Pancreas (tissue), 10 donors: ENCODE measurements at regions not wholly inside any gene's neighbourhood (a gene's known extent, or its start where the extent isn't known, plus 50 kb on each side); places are given as distances from the start of the nearest gene placed in this dataset.

Experiments used
- ATAC-seq, 4 donors: fragments of 200-7000 bp; cut with Tn5 transposase; one replicate each; pipeline versions ENCODE4 v1.8.0 to v1.9.1; 2020; ENCODE audit warnings: mild to moderate bottlenecking in 4 of 4, moderate library complexity in 4 of 4
- DNase-seq, 6 donors: peaks; one replicate each; pipeline ENCODE4 v3.0.0-alpha.2; 2020
- FAIRE-seq: peaks from 2 replicates; lab custom pipeline; 2012; peaks lifted over from hg19 to GRCh38; lab: Jason Lieb, UNC
- H3K27ac ChIP-seq, 4 donors: fragments of 200-600 bp; sonication (generic); 1 replicate in 3 of 4; 2 replicates in 1 of 4; pipeline versions ENCODE4 v1.5.0 to v1.8.0; 2020
- H3K27me3 ChIP-seq, 4 donors: fragments of 200-600 bp; one replicate each; pipeline ENCODE4 v1.8.0; 2021
- H3K36me3 ChIP-seq, 3 donors: fragments of 200-600 bp; sonication (generic) in 1 of 3; one replicate each; pipeline versions ENCODE4 v1.5.0 to v1.8.0; 2020 to 2021
- H3K4me1 ChIP-seq, 3 donors: fragments of 200-600 bp; one replicate each; pipeline ENCODE4 v1.8.0; 2021
- H3K4me3 ChIP-seq, 4 donors: fragments of 200-600 bp; sonication (generic) in 2 of 4; one replicate each; pipeline versions ENCODE4 v1.5.0 to v1.8.0; 2020 to 2021
- H3K9me3 ChIP-seq, 4 donors: fragments of 200-600 bp; one replicate each; pipeline ENCODE4 v1.8.0; 2021
- WGBS, 2 donors: extraction: QIAGEN DNeasy Blood & Tissue Kit; methylation state at CpG; one replicate each; pipeline ENCODE4 v1.1.7; 2013; 5-methylcytosine and 5-hydroxymethylcytosine counted together
- intact Hi-C, 3 donors: fragments of 100-400 bp; cut with DNase I; formaldehyde crosslinking; loops; one replicate each; pipeline versions ENCODE4 v1.11.1 to v1.14.2; 2022
- TF ChIP-seq, protein P1 (sequence below), 4 donors: fragments of 200-600 bp; sonication (generic) in 3 of 4; IDR thresholded peaks; one replicate each; pipeline versions ENCODE4 v1.5.0 to v1.8.0; 2021; ENCODE audit warnings: antibody characterized with exemption in 4 of 4
- donor health status: healthy with polysubstance abuse.
- donor health status: DM: no; HTN: no; CAD: no; lungs with moderate emphysema.
- donor health status: DM: no; HTN: no; CAD: no.
- donor health status: control.
- donor health status: control.
- donor health status: Bipolar disorder and iron deficiency.
- donor health status: DM: yes; HTN: yes; CAD: no.
- donor health status: DM: no; HTN: no; CAD: no.
- donor health status: DM: no; HTN: no; CAD: no.
- donor health status: DM: yes; HTN: yes; CAD: no.

DNA sequence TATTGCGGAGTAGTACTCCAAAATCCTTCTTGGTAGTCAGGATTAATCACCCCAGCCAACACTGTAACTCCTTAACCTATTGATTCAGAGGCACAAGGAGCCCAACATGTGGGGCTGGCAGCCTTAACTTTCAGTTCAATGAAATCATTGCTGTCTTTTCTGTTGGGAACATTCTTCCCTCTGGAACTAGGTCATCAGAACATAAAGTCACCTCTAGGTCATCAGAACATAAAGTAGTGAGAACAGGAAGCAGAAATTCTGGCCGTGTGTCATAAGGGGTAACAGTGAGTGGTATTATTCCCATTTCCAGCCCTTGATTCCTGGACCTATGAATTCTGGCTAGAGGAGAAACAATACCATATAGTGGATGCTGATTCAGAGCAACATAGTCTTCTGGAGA lies 71.5 kb upstream of the TNIK start:
- Histone ChIP-seq H3K4me1 (no peaks in the 10 kb centered on the region), H3K9me3 (no peaks in the 10 kb centered on the region), H3K27ac (no peak overlapping the region), H3K4me3 (no peak overlapping the region), H3K36me3 (no peaks in the 10 kb centered on the region), H3K27me3 (no peaks in the 10 kb centered on the region)
- 67 to 68% methylated on average over 2 of the region's 2 CpGs for WGBS, 2 donors
- no peak for DNase-seq
- intact Hi-C loops = no loop called here
- TF ChIP-seq, protein P1, sequence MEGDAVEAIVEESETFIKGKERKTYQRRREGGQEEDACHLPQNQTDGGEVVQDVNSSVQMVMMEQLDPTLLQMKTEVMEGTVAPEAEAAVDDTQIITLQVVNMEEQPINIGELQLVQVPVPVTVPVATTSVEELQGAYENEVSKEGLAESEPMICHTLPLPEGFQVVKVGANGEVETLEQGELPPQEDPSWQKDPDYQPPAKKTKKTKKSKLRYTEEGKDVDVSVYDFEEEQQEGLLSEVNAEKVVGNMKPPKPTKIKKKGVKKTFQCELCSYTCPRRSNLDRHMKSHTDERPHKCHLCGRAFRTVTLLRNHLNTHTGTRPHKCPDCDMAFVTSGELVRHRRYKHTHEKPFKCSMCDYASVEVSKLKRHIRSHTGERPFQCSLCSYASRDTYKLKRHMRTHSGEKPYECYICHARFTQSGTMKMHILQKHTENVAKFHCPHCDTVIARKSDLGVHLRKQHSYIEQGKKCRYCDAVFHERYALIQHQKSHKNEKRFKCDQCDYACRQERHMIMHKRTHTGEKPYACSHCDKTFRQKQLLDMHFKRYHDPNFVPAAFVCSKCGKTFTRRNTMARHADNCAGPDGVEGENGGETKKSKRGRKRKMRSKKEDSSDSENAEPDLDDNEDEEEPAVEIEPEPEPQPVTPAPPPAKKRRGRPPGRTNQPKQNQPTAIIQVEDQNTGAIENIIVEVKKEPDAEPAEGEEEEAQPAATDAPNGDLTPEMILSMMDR (IDR thresholded peaks at IDR 0.05) = no peak
- no peak for ATAC-seq
- no peak for FAIRE-seq

- H3K4me1 ChIP-seq = no peaks in the 10 kb centered on the region
- no peak overlapping the region for H3K27ac ChIP-seq
- TF ChIP-seq, protein P1 (IDR thresholded peaks at IDR 0.05) = no peak
- 92 to 95% methylated on average over 2 of the region's 2 CpGs for WGBS, 2 donors
- FAIRE-seq (no peak), DNase-seq (no peak), ATAC-seq (no peak)
- H3K4me3 ChIP-seq = no peak overlapping the region
- H3K27me3 ChIP-seq = no peaks in the 10 kb centered on the region
- no peaks in the 10 kb centered on the region for H3K9me3 ChIP-seq
- intact Hi-C loops = no loop called here
- H3K36me3 ChIP-seq = no peaks in the 10 kb centered on the region
These were observed 67.9 kb upstream of the TNIK start for GRCh38 chr3:171528102-171528501.

DNA sequence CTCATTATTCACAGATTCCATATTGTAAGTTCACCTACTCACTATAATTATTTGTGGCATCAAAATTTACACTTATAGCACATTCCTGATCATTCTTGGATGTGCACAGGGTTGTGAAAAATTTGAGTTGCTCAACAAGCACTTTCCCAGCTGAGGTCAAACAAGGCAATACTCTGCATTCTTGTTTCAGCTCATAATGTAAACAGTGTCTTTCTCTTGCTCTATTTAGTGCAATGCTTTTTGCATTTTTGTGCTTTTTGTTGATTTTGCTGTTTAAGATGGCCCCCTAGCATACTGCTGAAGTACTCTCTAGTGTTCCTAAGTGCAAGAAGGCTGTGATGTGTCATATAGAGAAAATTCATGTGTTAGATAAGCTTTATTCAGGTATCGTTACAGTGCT lies 66.7 kb upstream of the TNIK start:
- WGBS, 2 donors = 84 to 87% methylated on average over 1 of the region's 1 CpG

DNA sequence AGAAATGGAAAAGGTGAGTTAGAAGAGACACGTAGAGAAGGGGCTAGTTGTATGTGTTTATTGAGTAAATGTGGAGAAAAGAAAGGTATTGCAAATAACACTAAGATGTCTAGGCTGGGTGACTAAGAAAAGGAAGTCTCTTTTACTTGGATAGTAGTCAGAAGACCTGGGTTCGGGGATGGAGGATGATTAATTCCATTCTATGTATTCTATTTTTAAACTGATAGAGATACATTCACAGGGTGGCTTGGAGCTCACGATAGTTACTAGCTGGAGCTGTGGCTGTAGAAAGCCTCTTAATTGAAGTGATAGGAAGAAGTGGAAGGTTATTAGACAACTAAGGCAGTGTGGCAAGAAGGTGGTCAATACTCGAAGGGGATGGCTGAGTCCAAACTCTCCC lies 65.9 kb upstream of the TNIK start:
- intact Hi-C loops = no loop called here
- WGBS, 2 donors = 77 to 90% methylated on average over 4 of the region's 4 CpGs
- no peak for FAIRE-seq

More for the DNA sequence above, 66.7 kb upstream of the TNIK start:
- ATAC-seq (no peak), FAIRE-seq (no peak), DNase-seq (no peak)
- TF ChIP-seq, protein P1 (IDR thresholded peaks at IDR 0.05) = no peak
- H3K9me3 ChIP-seq = no peaks in the 10 kb centered on the region
- intact Hi-C loops = no loop called here
- no peaks in the 10 kb centered on the region for H3K36me3 ChIP-seq
- H3K27ac ChIP-seq = no peak overlapping the region
- no peak overlapping the region for H3K4me3 ChIP-seq
- H3K27me3 ChIP-seq = no peaks in the 10 kb centered on the region
- H3K4me1 ChIP-seq = no peaks in the 10 kb centered on the region

GRCh38 chr3:171525437-171525836 lies 65.2 kb upstream of the TNIK start:
- DNase-seq (no peak), FAIRE-seq (no peak), ATAC-seq (no peak)
- Histone ChIP-seq H3K27ac (no peak overlapping the region), H3K9me3 (no peaks in the 10 kb centered on the region), H3K4me1 (no peaks in the 10 kb centered on the region), H3K4me3 (no peak overlapping the region), H3K27me3 (no peaks in the 10 kb centered on the region), H3K36me3 (no peaks in the 10 kb centered on the region)
- TF ChIP-seq, protein P1 (IDR thresholded peaks at IDR 0.05) = no peak
- intact Hi-C loops = no loop called here
- WGBS, 2 donors = 92 to 96% methylated on average over 6 of the region's 6 CpGs

More for the DNA sequence above, 65.9 kb upstream of the TNIK start:
- H3K4me1 ChIP-seq = no peaks in the 10 kb centered on the region
- no peaks in the 10 kb centered on the region for H3K27me3 ChIP-seq
- no peak overlapping the region for H3K27ac ChIP-seq
- no peak for ATAC-seq
- H3K36me3 ChIP-seq = no peaks in the 10 kb centered on the region
- no peak for DNase-seq
- TF ChIP-seq, protein P1 (IDR thresholded peaks at IDR 0.05) = no peak
- H3K9me3 ChIP-seq = no peaks in the 10 kb centered on the region
- no peak overlapping the region for H3K4me3 ChIP-seq
